ENCODE measurements at regions not wholly inside any gene's neighbourhood (a gene's known extent, or its start where the extent isn't known, plus 50 kb on each side); places are given as distances from the start of the nearest gene placed in this dataset.
A peak's percentile ranks its signal among the peaks of the same experiment; 100 is the strongest.

DNA sequence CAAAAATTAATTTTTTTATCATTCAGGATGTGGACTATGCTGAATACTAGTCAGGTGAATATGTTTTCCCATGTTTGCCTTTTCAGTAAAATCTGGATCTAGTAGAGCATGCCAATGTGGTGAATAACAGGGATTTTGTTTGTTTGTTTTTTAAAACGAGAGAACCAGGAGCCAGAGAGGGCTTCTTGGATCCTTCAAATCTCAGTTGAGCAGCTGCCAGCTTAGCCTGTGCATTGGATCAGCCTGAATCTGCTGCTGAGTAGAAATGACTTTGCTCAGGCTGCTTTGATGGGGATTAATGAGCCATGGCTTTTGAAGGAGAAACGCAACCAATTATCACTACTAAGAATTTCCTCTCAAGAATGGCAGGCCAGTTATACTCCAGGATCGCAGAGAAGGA, 493.8 kb downstream of the ARL4A start:
- TF ChIP-seq, protein P1, sequence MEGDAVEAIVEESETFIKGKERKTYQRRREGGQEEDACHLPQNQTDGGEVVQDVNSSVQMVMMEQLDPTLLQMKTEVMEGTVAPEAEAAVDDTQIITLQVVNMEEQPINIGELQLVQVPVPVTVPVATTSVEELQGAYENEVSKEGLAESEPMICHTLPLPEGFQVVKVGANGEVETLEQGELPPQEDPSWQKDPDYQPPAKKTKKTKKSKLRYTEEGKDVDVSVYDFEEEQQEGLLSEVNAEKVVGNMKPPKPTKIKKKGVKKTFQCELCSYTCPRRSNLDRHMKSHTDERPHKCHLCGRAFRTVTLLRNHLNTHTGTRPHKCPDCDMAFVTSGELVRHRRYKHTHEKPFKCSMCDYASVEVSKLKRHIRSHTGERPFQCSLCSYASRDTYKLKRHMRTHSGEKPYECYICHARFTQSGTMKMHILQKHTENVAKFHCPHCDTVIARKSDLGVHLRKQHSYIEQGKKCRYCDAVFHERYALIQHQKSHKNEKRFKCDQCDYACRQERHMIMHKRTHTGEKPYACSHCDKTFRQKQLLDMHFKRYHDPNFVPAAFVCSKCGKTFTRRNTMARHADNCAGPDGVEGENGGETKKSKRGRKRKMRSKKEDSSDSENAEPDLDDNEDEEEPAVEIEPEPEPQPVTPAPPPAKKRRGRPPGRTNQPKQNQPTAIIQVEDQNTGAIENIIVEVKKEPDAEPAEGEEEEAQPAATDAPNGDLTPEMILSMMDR (IDR thresholded peaks at IDR 0.05; ENCODE audit: borderline replicate concordance, extremely low read depth, insufficient read depth), result no peak
- no peaks in the 10 kb centered on the region for H3K4me1 ChIP-seq (ENCODE audit: control insufficient read depth in 2 of 3, insufficient read depth in 2 of 3, low read depth in 1 of 3, low read length in 3 of 3)

DNA sequence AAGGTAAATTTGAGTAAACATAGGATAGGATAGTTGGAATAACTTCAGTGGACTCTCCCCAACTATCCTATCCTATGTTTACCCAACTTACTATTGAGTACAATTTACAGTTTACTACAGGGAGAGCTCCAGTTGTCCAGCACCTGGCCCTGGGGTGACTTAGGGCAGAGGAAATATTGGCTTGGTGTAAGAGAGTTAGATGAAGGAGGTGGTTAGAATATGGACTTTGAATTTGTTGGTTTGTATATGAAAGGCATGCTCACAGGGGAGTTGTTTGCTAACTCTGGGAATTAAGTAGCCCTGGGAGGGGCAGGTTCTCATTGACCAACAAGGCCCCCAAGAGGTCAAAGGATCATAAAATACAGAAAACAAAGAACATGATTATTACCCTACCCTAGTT, 497.7 kb downstream of the ARL4A start:
- intact Hi-C loops (cut with DNase I), result no loop called here
- TF ChIP-seq, protein P1 (IDR thresholded peaks at IDR 0.05; ENCODE audit: borderline replicate concordance, extremely low read depth, insufficient read depth), result no peak
- FAIRE-seq, result no peak

More for the DNA sequence above, 493.8 kb downstream of the ARL4A start:
- FAIRE-seq (no peak), DNase-seq (peak in 2 of 5 donors; percentile 27 to 44)
- no peak overlapping the region for H3K9ac ChIP-seq (ENCODE audit: low read length in 3 of 3)
- no peaks in the 10 kb centered on the region for H3K9me3 ChIP-seq (ENCODE audit: control insufficient read depth in 2 of 3, insufficient read depth in 1 of 3, low read length in 3 of 3)
- no peak overlapping the region for H3K4me3 ChIP-seq (ENCODE audit: low read length in 3 of 3)
- no peak overlapping the region for H3K27ac ChIP-seq (ENCODE audit: low read depth in 2 of 2, low read length in 2 of 2)
- intact Hi-C loops (cut with DNase I), result no loop called here
- H3K36me3 ChIP-seq (ENCODE audit: control insufficient read depth in 2 of 3, insufficient read depth in 3 of 3, low read length in 3 of 3), result no peaks in the 10 kb centered on the region
- no peaks in the 10 kb centered on the region for H3K27me3 ChIP-seq (ENCODE audit: control insufficient read depth, insufficient read depth, low read length)

GRCh38 chr7:13188236-13188805, 500.9 kb downstream of the ARL4A start:
- TF ChIP-seq, protein P1 (IDR thresholded peaks at IDR 0.05; ENCODE audit: borderline replicate concordance, extremely low read depth, insufficient read depth), result no peak
- DNase-seq, result no peak
- FAIRE-seq, result no peak
- Histone ChIP-seq H3K27ac (ENCODE audit: low read depth in 2 of 2, low read length in 2 of 2) (no peak overlapping the region), H3K4me1 (ENCODE audit: control insufficient read depth in 2 of 3, insufficient read depth in 2 of 3, low read depth in 1 of 3, low read length in 3 of 3) (no peaks in the 10 kb centered on the region), H3K9ac (ENCODE audit: low read length in 3 of 3) (no peak overlapping the region), H3K36me3 (ENCODE audit: control insufficient read depth in 2 of 3, insufficient read depth in 3 of 3, low read length in 3 of 3) (no peaks in the 10 kb centered on the region), H3K9me3 (ENCODE audit: control insufficient read depth in 2 of 3, insufficient read depth in 1 of 3, low read length in 3 of 3) (no peaks in the 10 kb centered on the region), H3K27me3 (ENCODE audit: control insufficient read depth, insufficient read depth, low read length) (no peaks in the 10 kb centered on the region), H3K4me3 (ENCODE audit: low read length in 3 of 3) (no peak overlapping the region)
- intact Hi-C loops (cut with DNase I), result no loop called here

More for the DNA sequence above, 497.7 kb downstream of the ARL4A start:
- Histone ChIP-seq H3K4me1 (ENCODE audit: control insufficient read depth in 2 of 3, insufficient read depth in 2 of 3, low read depth in 1 of 3, low read length in 3 of 3) (no peaks in the 10 kb centered on the region), H3K36me3 (ENCODE audit: control insufficient read depth in 2 of 3, insufficient read depth in 3 of 3, low read length in 3 of 3) (no peaks in the 10 kb centered on the region), H3K9me3 (ENCODE audit: control insufficient read depth in 2 of 3, insufficient read depth in 1 of 3, low read length in 3 of 3) (no peaks in the 10 kb centered on the region), H3K27me3 (ENCODE audit: control insufficient read depth, insufficient read depth, low read length) (no peaks in the 10 kb centered on the region), H3K27ac (ENCODE audit: low read depth in 2 of 2, low read length in 2 of 2) (no peak overlapping the region), H3K9ac (ENCODE audit: low read length in 3 of 3) (no peak overlapping the region), H3K4me3 (ENCODE audit: low read length in 3 of 3) (no peak overlapping the region)
- no peak for DNase-seq

DNA sequence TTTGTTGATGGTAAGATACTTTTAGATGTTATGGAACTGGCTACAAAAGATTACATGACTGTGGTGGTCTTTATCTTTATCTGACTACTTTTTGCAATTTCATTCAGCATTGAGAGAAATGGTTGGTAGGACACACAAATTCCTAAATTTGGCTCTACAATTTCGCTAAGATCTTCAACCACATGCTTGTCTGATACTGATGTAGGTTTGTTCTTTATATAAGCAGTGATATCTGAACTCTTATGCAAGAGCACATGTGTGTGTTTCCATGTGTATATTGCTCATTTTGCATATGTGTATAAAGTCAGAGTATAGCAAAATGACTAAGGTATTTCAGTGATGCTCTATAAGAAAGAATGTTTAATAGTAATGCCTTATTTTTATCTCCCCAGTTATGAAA, 501.5 kb downstream of the ARL4A start:
- Histone ChIP-seq H3K4me3 (ENCODE audit: low read length in 3 of 3) (no peak overlapping the region), H3K9me3 (ENCODE audit: control insufficient read depth in 2 of 3, insufficient read depth in 1 of 3, low read length in 3 of 3) (no peaks in the 10 kb centered on the region), H3K27me3 (ENCODE audit: control insufficient read depth, insufficient read depth, low read length) (no peaks in the 10 kb centered on the region), H3K4me1 (ENCODE audit: control insufficient read depth in 2 of 3, insufficient read depth in 2 of 3, low read depth in 1 of 3, low read length in 3 of 3) (no peaks in the 10 kb centered on the region), H3K27ac (ENCODE audit: low read depth in 2 of 2, low read length in 2 of 2) (no peak overlapping the region), H3K9ac (ENCODE audit: low read length in 3 of 3) (no peak overlapping the region), H3K36me3 (ENCODE audit: control insufficient read depth in 2 of 3, insufficient read depth in 3 of 3, low read length in 3 of 3) (no peaks in the 10 kb centered on the region)
- FAIRE-seq (no peak), DNase-seq (no peak)
- intact Hi-C loops (cut with DNase I), result no loop called here
- TF ChIP-seq, protein P1 (IDR thresholded peaks at IDR 0.05; ENCODE audit: borderline replicate concordance, extremely low read depth, insufficient read depth), result no peak
